Endothelial cell of umbilical vein (primary cell): ENCODE measurements at regions not wholly inside any gene's neighbourhood (a gene's known extent, or its start where the extent isn't known, plus 50 kb on each side); places are given as distances from the start of the nearest gene placed in this dataset.

Experiments used
- BruUV-seq: library from RNA; stranded (reverse); fragments of 400-500 nt; replicated peaks from 2 replicates; lab custom pipeline; 2021; lab: Mats Ljungman, UMichigan
- CTCF ChIA-PET: fragments of 300-600, 350-600 bp; sonication (Branson Sonifier 250); formaldehyde crosslinking; loops from one replicate; lab custom pipeline; 2021; ENCODE audit warnings: antibody characterized with exemption, inconsistent platforms; lab: Charles Lee
- POLR2A ChIA-PET: fragments of 300-600, 350-600 bp; sonication (Branson Sonifier 250); formaldehyde crosslinking; loops from one replicate; lab custom pipeline; 2021; ENCODE audit warnings: antibody characterized with exemption, inconsistent platforms; lab: Charles Lee
- DNase-seq: peaks from one replicate; pipeline ENCODE4 v3.0.0-alpha.2; 2011; ENCODE audit warnings: low read depth, low spot score
- FAIRE-seq: peaks from 2 replicates; lab custom pipeline; 2011; peaks lifted over from hg19 to GRCh38; lab: Jason Lieb, UNC
- H2AFZ ChIP-seq: 2 replicates; pipeline ENCODE4 v1.6.0; 2012; ENCODE audit warnings: low read depth, low read length, control low read depth, inconsistent platforms
- H3K27ac ChIP-seq: 2 replicates; pipeline ENCODE4 v1.5.1; 2011; ENCODE audit warnings: low read depth, mild to moderate bottlenecking, control low read depth, low read length, moderate library complexity; ENCODE audit not compliant: insufficient read depth
- H3K27me3 ChIP-seq, 2 experiments: 2 replicates each; pipeline versions ENCODE4 v1.6.0 to v1.6.1; 2011; ENCODE audit warnings: low read length in 2 of 2, mixed read lengths in 1 of 2; ENCODE audit not compliant: control insufficient read depth in 2 of 2, insufficient read depth in 2 of 2
- H3K36me3 ChIP-seq, 2 experiments: 2 replicates in 1 of 2; 3 replicates in 1 of 2; pipeline ENCODE4 v1.5.1; 2011; ENCODE audit warnings: low read length in 2 of 2, mild to moderate bottlenecking in 1 of 2, moderate library complexity in 1 of 2; ENCODE audit not compliant: control insufficient read depth in 2 of 2, insufficient read depth in 2 of 2; ENCODE audit errors: extremely low read depth in 1 of 2
- H3K4me1 ChIP-seq: 3 replicates; pipeline ENCODE4 v1.5.1; 2011; ENCODE audit warnings: mild to moderate bottlenecking, low read length; ENCODE audit not compliant: control insufficient read depth, insufficient read depth; ENCODE audit errors: extremely low read depth
- H3K4me2 ChIP-seq: 2 replicates; pipeline ENCODE4 v1.6.1; 2011; ENCODE audit warnings: low read length, control low read depth, mixed read lengths; ENCODE audit not compliant: insufficient read depth
- H3K4me3 ChIP-seq, 3 experiments: fragments of 200-600 bp in 1 of 3; sonication (generic), shearing (Covaris generic) in 1 of 3; replicated peaks in 1 of 3; 2 replicates each; pipeline ENCODE4 v1.5.1; 2011 to 2016; ENCODE audit warnings: control low read depth in 3 of 3, low read length in 3 of 3, mild to moderate bottlenecking in 2 of 3, inconsistent platforms in 1 of 3, low read depth in 1 of 3, moderate library complexity in 1 of 3; ENCODE audit not compliant: insufficient read depth in 1 of 3
- H3K79me2 ChIP-seq: 2 replicates; pipeline ENCODE4 v1.6.0; 2012; ENCODE audit warnings: low read length, inconsistent platforms; ENCODE audit not compliant: control insufficient read depth, insufficient read depth
- H3K9ac ChIP-seq: replicated peaks from 2 replicates; pipeline ENCODE3; 2011; ENCODE audit warnings: low read length, control low read depth; ENCODE audit not compliant: insufficient read depth; ENCODE audit errors: extremely low read depth
- H3K9me1 ChIP-seq: replicated peaks from 3 replicates; pipeline ENCODE4 v1.6.0; 2011; ENCODE audit warnings: mild to moderate bottlenecking, low read length; ENCODE audit not compliant: control insufficient read depth, insufficient read depth; ENCODE audit errors: extremely low read depth
- H3K9me3 ChIP-seq: replicated peaks from 2 replicates; pipeline ENCODE4 v1.5.1; 2012; ENCODE audit warnings: low read length, inconsistent platforms; ENCODE audit not compliant: control insufficient read depth, insufficient read depth
- H4K20me1 ChIP-seq: replicated peaks from 2 replicates; pipeline ENCODE3; 2011; ENCODE audit warnings: mild to moderate bottlenecking, low read length; ENCODE audit not compliant: control insufficient read depth, insufficient read depth; ENCODE audit errors: extremely low read depth
- CTCF ChIP-seq, 2 donors: IDR thresholded peaks; 1 replicate in 1 of 2; 2 replicates in 1 of 2; pipeline ENCODE4 v1.5.1; 2011; ENCODE audit warnings: low read length in 2 of 2, mild to moderate bottlenecking in 2 of 2, moderate library complexity in 2 of 2, control low read depth in 1 of 2, inconsistent platforms in 1 of 2, low read depth in 1 of 2; ENCODE audit not compliant: insufficient read depth in 1 of 2; ENCODE audit errors: extremely low read depth in 1 of 2
- EZH2 ChIP-seq: IDR thresholded peaks from 2 replicates; pipeline ENCODE4 v1.6.1; 2012; ENCODE audit warnings: borderline replicate concordance, low read depth, mild to moderate bottlenecking, moderate library complexity, low read length, inconsistent platforms; ENCODE audit not compliant: severe bottlenecking
- FOS ChIP-seq: IDR thresholded peaks from 2 replicates; pipeline ENCODE4 v1.6.1; 2011; ENCODE audit warnings: mild to moderate bottlenecking, low read length, moderate library complexity, borderline replicate concordance; ENCODE audit not compliant: insufficient read depth
- GATA2 ChIP-seq: IDR thresholded peaks from 2 replicates; pipeline ENCODE4 v1.7.0; 2011; ENCODE audit warnings: low read depth, mild to moderate bottlenecking, moderate library complexity, mixed read lengths, low read length; ENCODE audit not compliant: insufficient read length, insufficient read depth
- JUN ChIP-seq: IDR thresholded peaks from 2 replicates; pipeline ENCODE4 v1.6.1; 2011; ENCODE audit warnings: borderline replicate concordance, low read depth; ENCODE audit not compliant: insufficient read length, insufficient read depth
- MYC ChIP-seq: IDR thresholded peaks from one replicate; pipeline ENCODE4 v1.6.1; 2011; ENCODE audit warnings: mild to moderate bottlenecking, low read depth, low read length
- POLR2A ChIP-seq: IDR thresholded peaks from 2 replicates; pipeline ENCODE4 v1.6.1; 2012; ENCODE audit warnings: low read depth, mild to moderate bottlenecking, control low read depth, low read length
- POLR2AphosphoS5 ChIP-seq: IDR thresholded peaks from 2 replicates; pipeline ENCODE4 v1.6.1; 2012; ENCODE audit warnings: low read depth, mild to moderate bottlenecking, control low read depth, low read length, moderate library complexity; ENCODE audit not compliant: insufficient read depth
- dilution Hi-C: fragments of 300-500 bp; cut with MboI; formaldehyde crosslinking; loops from one replicate; pipeline ENCODE4 v1.15.0; 2019; ENCODE audit warnings: low sequenced_read_pairs; ENCODE audit not compliant: extremely low pct_ligation_motif_present
- intact Hi-C: fragments of 100-400 bp; cut with micrococcal nuclease; formaldehyde crosslinking; loops from one replicate; pipeline ENCODE4 v1.10.0; 2022
- TF ChIP-seq, protein P1 (sequence below): IDR thresholded peaks from 2 replicates; pipeline ENCODE4 v1.6.1; 2011; ENCODE audit not compliant: insufficient read depth, insufficient read length

- POLR2A ChIA-PET = no interaction called here
- H3K4me2 ChIP-seq = no peak overlapping the region
- H3K27ac ChIP-seq = no peak overlapping the region
- TF ChIP-seq EZH2 (no peak), GATA2 (no peak), FOS (no peak), POLR2AphosphoS5 (no peak), POLR2A (no peak), CTCF (IDR thresholded peaks at IDR 0.05; ENCODE audit: extremely low read depth in 1 of 2, insufficient read depth in 1 of 2, low read depth in 1 of 2, low read length in 2 of 2) (no peak), MYC (no peak), JUN (no peak)
- TF ChIP-seq, protein P1, sequence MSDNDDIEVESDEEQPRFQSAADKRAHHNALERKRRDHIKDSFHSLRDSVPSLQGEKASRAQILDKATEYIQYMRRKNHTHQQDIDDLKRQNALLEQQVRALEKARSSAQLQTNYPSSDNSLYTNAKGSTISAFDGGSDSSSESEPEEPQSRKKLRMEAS = no peak
- H3K36me3 ChIP-seq = no peaks in the 10 kb centered on the region
- CTCF ChIA-PET = no interaction called here
- DNase-seq (no peak), FAIRE-seq (no peak)
- intact Hi-C loops = no loop called here
- no peak overlapping the region for H3K4me3 ChIP-seq
- no peaks in the 10 kb centered on the region for H3K9me1 ChIP-seq
- H4K20me1 ChIP-seq = no peaks in the 10 kb centered on the region
- no peak overlapping the region for H3K9ac ChIP-seq
- no peaks in the 10 kb centered on the region for H3K79me2 ChIP-seq
- dilution Hi-C loops = no loop called here
- no peaks in the 10 kb centered on the region for H3K4me1 ChIP-seq
- no TSS peak for BruUV-seq
- H3K27me3 ChIP-seq = no peaks in the 10 kb centered on the region
- H3K9me3 ChIP-seq = no peaks in the 10 kb centered on the region
- H2AFZ ChIP-seq = no peak overlapping the region
Observed at GRCh38 chr1:87916965-87917364, 588.3 kb downstream of the LMO4 start.
